ENCODE measurements at regions not wholly inside any gene's neighbourhood (a gene's known extent, or its start where the extent isn't known, plus 50 kb on each side); places are given as distances from the start of the nearest gene placed in this dataset.

GRCh38 chr17:12530161-12530560, 135.5 kb upstream of the MYOCD start (continued):
- no peak for TF ChIP-seq ZNF207 (IDR thresholded peaks at IDR 0.05; ENCODE audit: borderline replicate concordance)
- TF ChIP-seq ZNF274 (IDR thresholded peaks at IDR 0.05; ENCODE audit: insufficient read depth, insufficient read length), result no peak

GRCh38 chr17:12536021-12536420, 129.7 kb upstream of the MYOCD start:
- POLR2A ChIA-PET, result no interaction called here
- WGBS (ENCODE audit: insufficient coverage, insufficient replicate concordance, low lambda C conversion rate, missing lambda C conversion rate), result 14% methylated on average over 3 of the region's 3 CpGs

More at GRCh38 chr17:12536021-12536420, 129.7 kb upstream of the MYOCD start:
- CTCF ChIA-PET, result interaction anchor here (1.1 kb wide), 1 partner anchor 10 kb away, joined by 6 read pairs; no protein-coding TSS in a partner anchor
- intact Hi-C loops (cut with micrococcal nuclease; ENCODE audit: unreplicated experiment) (no loop called here), in situ Hi-C loops (cut with MboI) (no loop called here)
- Histone ChIP-seq H3K27ac (ENCODE audit: control insufficient read depth, insufficient read depth) (no peak overlapping the region), H3K4me1 (ENCODE audit: control insufficient read depth, insufficient read depth, low read length) (no peaks in the 10 kb centered on the region), H2AFZ (ENCODE audit: control insufficient read depth, low read depth, low read length) (no peak overlapping the region), H3K36me3 (ENCODE audit: control insufficient read depth in 2 of 2, insufficient read depth in 2 of 2, low read length in 1 of 2) (no peaks in the 10 kb centered on the region), H3K4me2 (ENCODE audit: control insufficient read depth, insufficient read depth) (no peak overlapping the region), H3K4me3 (no peak overlapping the region), H3K9ac (ENCODE audit: control insufficient read depth, insufficient read depth, low read length) (no peak overlapping the region), H4K20me1 (ENCODE audit: control insufficient read depth, insufficient read depth) (no peaks in the 10 kb centered on the region), H3K9me3 (replicated peaks; ENCODE audit: control insufficient read depth, insufficient read depth, low read length) (no peaks in the 10 kb centered on the region), H3K79me2 (ENCODE audit: control insufficient read depth, insufficient read depth, low read length) (no peaks in the 10 kb centered on the region), H3K27me3 (replicated peaks in 1 of 2; ENCODE audit: control insufficient read depth in 2 of 2, insufficient read depth in 2 of 2, low read length in 1 of 2) (no peaks in the 10 kb centered on the region)
- DNase-seq (ENCODE audit: low read depth, low spot score), result no peak
- no peak for FAIRE-seq
- TF ChIP-seq RBBP5 (conservative IDR thresholded peaks at IDR 0.05), result no peak
- TF ChIP-seq EED (IDR thresholded peaks at IDR 0.05; ENCODE audit: low read depth), result no peak
- no peak for TF ChIP-seq TCF3 (IDR thresholded peaks at IDR 0.05; ENCODE audit: borderline replicate concordance, insufficient read depth, low read depth, low read length)
- TF ChIP-seq EZH2 (IDR thresholded peaks at IDR 0.05; ENCODE audit: borderline replicate concordance, control insufficient read depth, low read depth, low read length), result no peak
- TF ChIP-seq USF1 (IDR thresholded peaks at IDR 0.05; ENCODE audit: borderline replicate concordance, extremely low read length, insufficient read depth, low read depth, low read length), result no peak
- TF ChIP-seq FOS (IDR thresholded peaks at IDR 0.05; ENCODE audit: borderline replicate concordance, extremely low read depth, insufficient read length), result no peak
- no peak for TF ChIP-seq TARDBP (IDR thresholded peaks at IDR 0.05; ENCODE audit: borderline replicate concordance)
- TF ChIP-seq KAT2A (conservative IDR thresholded peaks at IDR 0.05; ENCODE audit: control insufficient read depth, low read depth, low read length), result no peak
- SMC1A ChIA-PET (ENCODE audit: uncharacterized antibody, unreplicated experiment), result no interaction called here
- ATAC-seq, result no peak
- BruUV-seq (replicated peaks), result no TSS peak
- RAD21 ChIA-PET (ENCODE audit: unreplicated experiment), result no interaction called here

Measured in GM12878 (cell line).